ENCODE measurements at regions not wholly inside any gene's neighbourhood (a gene's known extent, or its start where the extent isn't known, plus 50 kb on each side); places are given as distances from the start of the nearest gene placed in this dataset.

GRCh38 chr17:31687505-31688126, 171.4 kb downstream of the COPRS start:
- H3K4me1 ChIP-seq (ENCODE audit: insufficient read depth) = no peaks in the 10 kb centered on the region
- H3K4me2 ChIP-seq = no peak overlapping the region
- H3K4me3 ChIP-seq = no peak overlapping the region
- H3K9me2 ChIP-seq (replicated peaks; ENCODE audit: insufficient read depth) = no peaks in the 10 kb centered on the region
- H3K27ac ChIP-seq = no peak overlapping the region
- H2AFZ ChIP-seq = no peak overlapping the region
- TF ChIP-seq, protein P1, sequence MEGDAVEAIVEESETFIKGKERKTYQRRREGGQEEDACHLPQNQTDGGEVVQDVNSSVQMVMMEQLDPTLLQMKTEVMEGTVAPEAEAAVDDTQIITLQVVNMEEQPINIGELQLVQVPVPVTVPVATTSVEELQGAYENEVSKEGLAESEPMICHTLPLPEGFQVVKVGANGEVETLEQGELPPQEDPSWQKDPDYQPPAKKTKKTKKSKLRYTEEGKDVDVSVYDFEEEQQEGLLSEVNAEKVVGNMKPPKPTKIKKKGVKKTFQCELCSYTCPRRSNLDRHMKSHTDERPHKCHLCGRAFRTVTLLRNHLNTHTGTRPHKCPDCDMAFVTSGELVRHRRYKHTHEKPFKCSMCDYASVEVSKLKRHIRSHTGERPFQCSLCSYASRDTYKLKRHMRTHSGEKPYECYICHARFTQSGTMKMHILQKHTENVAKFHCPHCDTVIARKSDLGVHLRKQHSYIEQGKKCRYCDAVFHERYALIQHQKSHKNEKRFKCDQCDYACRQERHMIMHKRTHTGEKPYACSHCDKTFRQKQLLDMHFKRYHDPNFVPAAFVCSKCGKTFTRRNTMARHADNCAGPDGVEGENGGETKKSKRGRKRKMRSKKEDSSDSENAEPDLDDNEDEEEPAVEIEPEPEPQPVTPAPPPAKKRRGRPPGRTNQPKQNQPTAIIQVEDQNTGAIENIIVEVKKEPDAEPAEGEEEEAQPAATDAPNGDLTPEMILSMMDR (IDR thresholded peaks at IDR 0.05; ENCODE audit: poor library complexity) = no peak
- TF ChIP-seq EZH2 (IDR thresholded peaks at IDR 0.05; ENCODE audit: borderline replicate concordance) (no peak), EZH2phosphoT487 (IDR thresholded peaks at IDR 0.05; ENCODE audit: low read depth, severe bottlenecking, unreplicated experiment) (no peak)
- H3K27me3 ChIP-seq = no peaks in the 10 kb centered on the region
- no peaks in the 10 kb centered on the region for H3K36me3 ChIP-seq (replicated peaks; ENCODE audit: insufficient read depth, low read depth)
- WGBS (ENCODE audit: low lambda C conversion rate, missing lambda C conversion rate) = 74% methylated on average over 6 of the region's 6 CpGs
- H3K9me3 ChIP-seq (ENCODE audit: low read depth) = no peaks in the 10 kb centered on the region
- H3K79me2 ChIP-seq = no peaks in the 10 kb centered on the region
- DNase-seq (ENCODE audit: low spot score) = no peak
- no peaks in the 10 kb centered on the region for H4K20me1 ChIP-seq (ENCODE audit: insufficient read depth, poor library complexity, severe bottlenecking)

- H4K20me1 ChIP-seq (ENCODE audit: insufficient read depth, poor library complexity, severe bottlenecking) = no peaks in the 10 kb centered on the region
- H2AFZ ChIP-seq = no peak overlapping the region
- no peaks in the 10 kb centered on the region for H3K4me1 ChIP-seq (ENCODE audit: insufficient read depth)
- TF ChIP-seq EZH2phosphoT487 (IDR thresholded peaks at IDR 0.05; ENCODE audit: low read depth, severe bottlenecking, unreplicated experiment) (no peak), EZH2 (IDR thresholded peaks at IDR 0.05; ENCODE audit: borderline replicate concordance) (no peak)
- TF ChIP-seq, protein P1 (IDR thresholded peaks at IDR 0.05; ENCODE audit: poor library complexity) = no peak
- 71% methylated on average over 5 of the region's 5 CpGs for WGBS (ENCODE audit: low lambda C conversion rate, missing lambda C conversion rate)
- H3K4me3 ChIP-seq = no peak overlapping the region
- no peaks in the 10 kb centered on the region for H3K9me2 ChIP-seq (replicated peaks; ENCODE audit: insufficient read depth)
- H3K36me3 ChIP-seq (replicated peaks; ENCODE audit: insufficient read depth, low read depth) = no peaks in the 10 kb centered on the region
- no peak overlapping the region for H3K27ac ChIP-seq
- H3K79me2 ChIP-seq = no peaks in the 10 kb centered on the region
- no peak for DNase-seq (ENCODE audit: low spot score)
- H3K9me3 ChIP-seq (ENCODE audit: low read depth) = no peaks in the 10 kb centered on the region
- H3K4me2 ChIP-seq = no peak overlapping the region
- no peaks in the 10 kb centered on the region for H3K27me3 ChIP-seq
These were observed 172.5 kb downstream of the COPRS start for GRCh38 chr17:31686495-31686894.

DNA sequence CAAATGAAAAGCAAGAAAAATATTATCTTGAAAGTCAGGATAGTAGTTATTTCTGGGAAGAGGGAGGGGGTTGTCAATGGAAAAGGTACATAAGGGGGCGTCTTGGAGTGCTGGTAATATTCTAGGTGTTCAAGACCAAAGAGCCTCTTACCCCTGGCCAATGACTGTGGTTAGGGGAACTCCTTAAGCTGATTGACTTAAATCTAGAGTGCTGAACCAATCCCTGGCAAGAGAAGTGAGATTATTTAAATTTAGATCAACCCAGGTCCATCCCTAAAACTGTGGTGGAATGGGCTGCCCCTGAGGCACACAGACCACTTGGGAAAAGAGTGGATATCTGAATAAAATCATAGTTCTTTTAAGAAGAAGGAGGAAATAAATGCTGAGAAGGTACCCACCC, 174.1 kb downstream of the COPRS start:
- H3K79me2 ChIP-seq = no peaks in the 10 kb centered on the region
- H3K9me3 ChIP-seq (ENCODE audit: low read depth) = no peaks in the 10 kb centered on the region
- H3K4me3 ChIP-seq = no peak overlapping the region
- no peaks in the 10 kb centered on the region for H3K27me3 ChIP-seq
- no peak overlapping the region for H3K4me2 ChIP-seq
- DNase-seq (ENCODE audit: low spot score) = no peak
- no peak overlapping the region for H2AFZ ChIP-seq
- no peak for TF ChIP-seq EZH2 (IDR thresholded peaks at IDR 0.05; ENCODE audit: borderline replicate concordance)
- TF ChIP-seq, protein P1 (IDR thresholded peaks at IDR 0.05; ENCODE audit: poor library complexity) = no peak
- TF ChIP-seq EZH2phosphoT487 (IDR thresholded peaks at IDR 0.05; ENCODE audit: low read depth, severe bottlenecking, unreplicated experiment) = no peak
- no peaks in the 10 kb centered on the region for H3K4me1 ChIP-seq (ENCODE audit: insufficient read depth)
- 37% methylated on average over 1 of the region's 1 CpG for WGBS (ENCODE audit: low lambda C conversion rate, missing lambda C conversion rate)
- no peaks in the 10 kb centered on the region for H4K20me1 ChIP-seq (ENCODE audit: insufficient read depth, poor library complexity, severe bottlenecking)
- H3K27ac ChIP-seq = no peak overlapping the region
- H3K36me3 ChIP-seq (replicated peaks; ENCODE audit: insufficient read depth, low read depth) = no peaks in the 10 kb centered on the region
- H3K9me2 ChIP-seq (replicated peaks; ENCODE audit: insufficient read depth) = no peaks in the 10 kb centered on the region

All from hepatocyte (in vitro differentiated cells).